GM10266 (cell line): ENCODE measurements at regions not wholly inside any gene's neighbourhood (a gene's known extent, or its start where the extent isn't known, plus 50 kb on each side); places are given as distances from the start of the nearest gene placed in this dataset.

Source experiments
- DNase-seq: peaks from one replicate; pipeline ENCODE4 v3.0.0; 2012; ENCODE audit errors: extremely low spot score
- TF ChIP-seq, protein P1 (sequence below): IDR thresholded peaks from 2 replicates; pipeline ENCODE4 v1.5.1; 2012; ENCODE audit warnings: mild to moderate bottlenecking, low read depth; ENCODE audit not compliant: control insufficient read depth, insufficient read depth; ENCODE audit errors: missing control alignments

DNA sequence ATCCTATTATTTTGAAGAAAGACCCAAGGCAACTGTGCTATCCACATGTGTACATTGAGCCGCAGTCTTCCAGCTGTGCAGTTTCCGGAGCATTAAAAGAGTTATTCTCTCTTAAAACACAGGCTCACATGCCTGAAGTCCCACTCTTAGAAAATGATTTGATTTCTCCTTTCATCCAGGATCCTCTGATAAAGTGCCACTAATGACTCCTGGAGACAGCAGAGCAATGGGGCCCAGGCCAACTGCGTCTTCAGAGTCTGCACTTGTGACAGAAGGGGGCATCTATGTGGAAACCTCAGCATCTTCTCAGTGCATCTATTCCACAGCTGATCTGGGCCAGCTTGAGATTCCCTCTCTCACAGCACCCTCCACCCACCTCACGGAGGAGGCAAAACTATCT is 482.1 kb upstream of the AKR1E2 start:
- TF ChIP-seq, protein P1, sequence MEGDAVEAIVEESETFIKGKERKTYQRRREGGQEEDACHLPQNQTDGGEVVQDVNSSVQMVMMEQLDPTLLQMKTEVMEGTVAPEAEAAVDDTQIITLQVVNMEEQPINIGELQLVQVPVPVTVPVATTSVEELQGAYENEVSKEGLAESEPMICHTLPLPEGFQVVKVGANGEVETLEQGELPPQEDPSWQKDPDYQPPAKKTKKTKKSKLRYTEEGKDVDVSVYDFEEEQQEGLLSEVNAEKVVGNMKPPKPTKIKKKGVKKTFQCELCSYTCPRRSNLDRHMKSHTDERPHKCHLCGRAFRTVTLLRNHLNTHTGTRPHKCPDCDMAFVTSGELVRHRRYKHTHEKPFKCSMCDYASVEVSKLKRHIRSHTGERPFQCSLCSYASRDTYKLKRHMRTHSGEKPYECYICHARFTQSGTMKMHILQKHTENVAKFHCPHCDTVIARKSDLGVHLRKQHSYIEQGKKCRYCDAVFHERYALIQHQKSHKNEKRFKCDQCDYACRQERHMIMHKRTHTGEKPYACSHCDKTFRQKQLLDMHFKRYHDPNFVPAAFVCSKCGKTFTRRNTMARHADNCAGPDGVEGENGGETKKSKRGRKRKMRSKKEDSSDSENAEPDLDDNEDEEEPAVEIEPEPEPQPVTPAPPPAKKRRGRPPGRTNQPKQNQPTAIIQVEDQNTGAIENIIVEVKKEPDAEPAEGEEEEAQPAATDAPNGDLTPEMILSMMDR: no peak
- DNase-seq: no peak

DNA sequence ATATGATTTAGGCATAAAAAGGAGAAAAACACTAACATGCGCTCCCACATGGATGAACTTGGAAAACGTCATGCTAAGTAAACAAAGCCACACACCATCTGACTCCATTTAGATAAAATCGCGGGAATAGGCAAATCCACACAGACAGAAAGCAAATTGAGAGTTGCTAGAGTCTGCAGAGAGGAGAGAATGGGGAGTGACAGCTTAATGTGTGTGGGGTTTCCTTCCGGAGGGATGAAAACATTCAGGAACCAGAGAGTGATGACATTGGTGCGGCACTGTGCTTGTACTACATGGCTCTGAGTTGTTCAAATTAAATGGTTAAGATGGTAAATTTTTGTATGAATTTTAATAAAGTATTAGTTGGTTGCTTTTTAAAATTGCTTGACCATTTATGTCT is 482.9 kb upstream of the AKR1E2 start:
- DNase-seq: no peak
- TF ChIP-seq, protein P1: no peak

GRCh38 chr10:4338768-4339167 is 487.2 kb upstream of the AKR1E2 start:
- TF ChIP-seq, protein P1: no peak
- DNase-seq: no peak

- TF ChIP-seq, protein P1: no peak
- DNase-seq: no peak
Measured at GRCh38 chr10:4337563-4337962, 488.4 kb upstream of the AKR1E2 start.

DNA sequence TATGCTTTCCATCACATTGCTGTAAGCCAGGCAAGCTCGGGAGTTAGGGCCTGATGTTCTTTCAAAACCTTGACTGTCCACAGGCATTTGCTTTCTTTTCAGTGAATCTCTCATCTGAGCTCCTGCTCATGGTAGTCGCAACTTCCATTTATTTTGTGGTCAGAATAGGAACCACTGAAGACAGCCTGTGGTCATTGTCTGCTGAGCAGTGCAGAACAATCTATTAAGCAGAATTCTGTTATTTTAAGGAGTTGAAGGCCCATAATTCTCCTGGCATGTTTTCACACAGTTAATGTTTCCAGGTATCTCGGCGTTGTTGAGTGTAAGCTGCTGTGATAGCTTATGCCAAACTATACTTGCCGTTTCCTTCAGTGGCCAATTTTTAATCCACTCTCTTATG is 491.1 kb upstream of the AKR1E2 start:
- DNase-seq: no peak
- TF ChIP-seq, protein P1: no peak

GRCh38 chr10:4334015-4334414 is 492.0 kb upstream of the AKR1E2 start:
- TF ChIP-seq, protein P1: no peak
- no peak for DNase-seq

DNA sequence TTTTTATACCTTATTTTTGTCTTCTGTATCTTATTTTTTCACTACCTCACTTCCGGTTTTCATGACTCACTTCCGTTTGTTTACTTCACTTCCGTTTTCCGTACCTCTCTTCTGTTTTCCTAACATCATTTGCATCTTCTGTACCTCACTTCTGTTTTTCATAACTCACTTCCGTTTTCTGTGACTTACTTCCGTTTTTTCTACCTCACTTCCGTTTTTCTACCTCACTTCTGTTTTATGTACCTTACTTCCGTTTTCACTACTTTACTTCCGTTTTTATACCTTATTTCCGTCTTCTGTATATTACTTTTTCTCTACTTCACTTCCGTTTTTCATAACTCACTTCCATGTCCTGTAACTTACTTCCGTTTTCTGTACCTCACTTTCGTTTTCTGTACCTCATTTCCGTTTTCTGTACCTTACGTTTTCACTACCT is 492.5 kb upstream of the AKR1E2 start:
- no peak for DNase-seq
- TF ChIP-seq, protein P1: no peak
